Activated naive CD8-positive, alpha-beta T cell (primary cell): ENCODE measurements at regions not wholly inside any gene's neighbourhood (a gene's known extent, or its start where the extent isn't known, plus 50 kb on each side); places are given as distances from the start of the nearest gene placed in this dataset.

Experiments used
- H3K27ac Mint-ChIP-seq: one replicate; pipeline ENCODE4 v1.8.0; 2021; ENCODE audit warnings: mixed read lengths
- H3K27me3 Mint-ChIP-seq: one replicate; pipeline ENCODE4 v1.8.0; 2021; ENCODE audit warnings: mixed read lengths
- H3K36me3 Mint-ChIP-seq: one replicate; pipeline ENCODE4 v1.8.0; 2021; ENCODE audit warnings: mixed read lengths
- H3K4me1 Mint-ChIP-seq: one replicate; pipeline ENCODE4 v1.8.0; 2021; ENCODE audit warnings: low read depth, mixed read lengths
- H3K4me3 Mint-ChIP-seq: one replicate; pipeline ENCODE4 v1.8.0; 2021; ENCODE audit warnings: mild to moderate bottlenecking, mixed read lengths
- H3K9me3 Mint-ChIP-seq: one replicate; pipeline ENCODE4 v1.8.0; 2021; ENCODE audit warnings: low read depth, mixed read lengths

DNA sequence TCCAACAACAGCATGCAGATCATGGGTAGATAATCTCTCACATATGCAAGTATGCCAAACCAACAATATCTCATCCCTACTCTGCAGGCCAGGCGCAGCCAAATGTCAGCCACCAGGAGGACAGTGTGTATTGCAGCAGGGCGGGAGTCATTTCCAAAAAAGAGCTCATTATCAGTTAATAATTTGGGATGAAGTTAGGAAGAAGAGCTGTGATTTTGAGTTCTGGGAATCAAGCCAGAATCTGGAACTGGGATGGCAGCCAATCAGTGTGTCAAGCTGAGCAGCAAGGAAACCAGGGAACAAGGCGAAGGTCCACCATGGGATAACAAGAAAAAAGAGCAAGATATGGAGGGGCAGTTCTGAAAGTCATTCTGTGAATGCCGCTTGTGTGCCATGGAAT lies 88.2 kb upstream of the CAMK2D start:
- H3K27me3 Mint-ChIP-seq, result no peaks in the 10 kb centered on the region
- peaks cover 3% of the 10 kb centered on the region for H3K4me1 Mint-ChIP-seq
- no peaks in the 10 kb centered on the region for H3K36me3 Mint-ChIP-seq
- H3K4me3 Mint-ChIP-seq, result no peak overlapping the region
- H3K9me3 Mint-ChIP-seq, result no peaks in the 10 kb centered on the region
- no peak overlapping the region for H3K27ac Mint-ChIP-seq

GRCh38 chr4:113847710-113848109 lies 86.2 kb upstream of the CAMK2D start:
- no peak overlapping the region for H3K27ac Mint-ChIP-seq
- H3K27me3 Mint-ChIP-seq, result no peaks in the 10 kb centered on the region
- H3K4me1 Mint-ChIP-seq, result peaks cover 3% of the 10 kb centered on the region
- no peaks in the 10 kb centered on the region for H3K9me3 Mint-ChIP-seq
- H3K36me3 Mint-ChIP-seq, result no peaks in the 10 kb centered on the region
- H3K4me3 Mint-ChIP-seq, result no peak overlapping the region

DNA sequence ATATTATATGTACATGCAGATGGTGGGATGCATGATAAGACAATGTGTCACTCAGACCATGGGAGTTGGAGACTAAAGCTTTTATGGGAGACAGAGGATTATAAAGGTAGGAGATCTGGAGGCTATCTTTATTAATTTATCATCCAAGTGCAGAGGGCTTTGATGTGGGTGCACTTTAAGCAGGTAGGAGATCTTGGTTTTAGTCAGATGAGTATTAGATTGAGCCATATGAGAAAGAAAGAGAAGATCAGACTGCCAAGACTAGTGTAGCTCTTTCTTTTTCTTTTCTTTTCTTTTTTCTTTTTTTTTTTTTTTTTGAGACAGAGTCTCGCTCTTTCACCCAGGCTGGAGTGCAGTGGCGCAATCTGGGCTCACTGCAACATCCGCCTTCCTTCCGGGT lies 84.9 kb upstream of the CAMK2D start:
- Mint-ChIP-seq H3K4me3 (no peak overlapping the region), H3K4me1 (peaks cover 3% of the 10 kb centered on the region), H3K36me3 (no peaks in the 10 kb centered on the region), H3K27ac (no peak overlapping the region), H3K9me3 (no peaks in the 10 kb centered on the region), H3K27me3 (no peaks in the 10 kb centered on the region)

GRCh38 chr4:113845138-113845537 lies 83.6 kb upstream of the CAMK2D start:
- no peaks in the 10 kb centered on the region for H3K9me3 Mint-ChIP-seq

GRCh38 chr4:113844369-113844768 lies 82.8 kb upstream of the CAMK2D start:
- H3K36me3 Mint-ChIP-seq, result no peaks in the 10 kb centered on the region
- no peak overlapping the region for H3K27ac Mint-ChIP-seq
- peaks cover 3% of the 10 kb centered on the region for H3K4me1 Mint-ChIP-seq
- H3K9me3 Mint-ChIP-seq, result no peaks in the 10 kb centered on the region
- H3K4me3 Mint-ChIP-seq, result no peak overlapping the region
- H3K27me3 Mint-ChIP-seq, result no peaks in the 10 kb centered on the region

More at GRCh38 chr4:113845138-113845537, 83.6 kb upstream of the CAMK2D start:
- Mint-ChIP-seq H3K27me3 (no peaks in the 10 kb centered on the region), H3K27ac (no peak overlapping the region), H3K4me1 (peaks cover 3% of the 10 kb centered on the region), H3K4me3 (no peak overlapping the region), H3K36me3 (no peaks in the 10 kb centered on the region)

- H3K27ac Mint-ChIP-seq, result no peak overlapping the region
- no peaks in the 10 kb centered on the region for H3K9me3 Mint-ChIP-seq
- H3K27me3 Mint-ChIP-seq, result no peaks in the 10 kb centered on the region
- H3K4me3 Mint-ChIP-seq, result no peak overlapping the region
- no peaks in the 10 kb centered on the region for H3K36me3 Mint-ChIP-seq
- H3K4me1 Mint-ChIP-seq, result peaks cover 4% of the 10 kb centered on the region
Observed at GRCh38 chr4:113840861-113841260, 79.3 kb upstream of the CAMK2D start.

- peaks cover 12% of the 10 kb centered on the region for H3K4me1 Mint-ChIP-seq
- no peaks in the 10 kb centered on the region for H3K27me3 Mint-ChIP-seq
- H3K9me3 Mint-ChIP-seq, result no peaks in the 10 kb centered on the region
- no peaks in the 10 kb centered on the region for H3K36me3 Mint-ChIP-seq
- H3K27ac Mint-ChIP-seq, result no peak overlapping the region
- H3K4me3 Mint-ChIP-seq, result no peak overlapping the region
Observed at GRCh38 chr4:113838460-113838859, 76.9 kb upstream of the CAMK2D start.

DNA sequence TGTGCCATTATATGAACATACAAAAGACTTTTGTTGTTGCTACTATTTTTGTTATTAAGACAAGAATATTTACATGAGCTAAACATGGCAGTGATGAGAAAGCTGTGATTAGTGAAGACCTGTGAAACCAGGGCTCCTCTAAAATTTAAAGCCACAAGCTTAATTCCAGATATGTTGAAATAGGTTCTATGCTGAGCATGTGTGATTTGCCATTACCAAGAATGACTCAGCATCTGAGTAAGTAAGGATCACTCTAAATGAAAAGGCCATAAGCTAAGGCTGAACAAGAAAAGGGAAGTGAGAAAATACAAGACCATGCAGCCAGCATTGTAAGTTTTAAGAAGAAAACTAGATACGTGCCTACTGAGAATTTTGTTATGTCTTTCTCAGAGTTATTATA lies 75.9 kb upstream of the CAMK2D start:
- H3K27ac Mint-ChIP-seq, result no peak overlapping the region
- no peaks in the 10 kb centered on the region for H3K27me3 Mint-ChIP-seq
- H3K4me3 Mint-ChIP-seq, result no peak overlapping the region
- peaks cover 12% of the 10 kb centered on the region for H3K4me1 Mint-ChIP-seq
- H3K9me3 Mint-ChIP-seq, result no peaks in the 10 kb centered on the region
- no peaks in the 10 kb centered on the region for H3K36me3 Mint-ChIP-seq

DNA sequence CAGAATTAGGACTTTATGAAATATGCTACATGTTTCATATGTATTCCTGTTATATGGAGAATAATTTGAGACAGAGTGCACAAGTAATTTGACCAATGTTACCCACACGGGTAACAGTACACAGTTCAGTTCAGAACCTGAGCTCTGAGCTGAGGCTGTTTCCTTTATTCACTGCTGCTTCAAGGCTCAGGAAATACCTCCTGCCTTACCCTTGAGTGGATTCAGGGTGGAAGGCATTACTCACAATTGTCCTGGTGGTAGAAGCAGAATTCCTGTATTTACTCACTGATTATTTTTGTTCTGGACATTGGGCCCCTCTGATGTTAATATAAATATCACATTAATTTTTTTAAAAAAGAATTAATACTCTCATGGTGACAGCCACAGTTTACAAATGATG lies 73.5 kb upstream of the CAMK2D start:
- no peaks in the 10 kb centered on the region for H3K9me3 Mint-ChIP-seq
- no peaks in the 10 kb centered on the region for H3K36me3 Mint-ChIP-seq
- H3K4me3 Mint-ChIP-seq, result no peak overlapping the region
- no peaks in the 10 kb centered on the region for H3K27me3 Mint-ChIP-seq
- H3K27ac Mint-ChIP-seq, result no peak overlapping the region
- peaks cover 19% of the 10 kb centered on the region for H3K4me1 Mint-ChIP-seq

- Mint-ChIP-seq H3K4me1 (peaks cover 22% of the 10 kb centered on the region), H3K9me3 (no peaks in the 10 kb centered on the region), H3K4me3 (no peak overlapping the region), H3K27me3 (no peaks in the 10 kb centered on the region), H3K27ac (no peak overlapping the region), H3K36me3 (no peaks in the 10 kb centered on the region)
Observed at GRCh38 chr4:113834298-113834697, 72.8 kb upstream of the CAMK2D start.

- Mint-ChIP-seq H3K27me3 (no peaks in the 10 kb centered on the region), H3K9me3 (no peaks in the 10 kb centered on the region), H3K4me1 (peaks cover 24% of the 10 kb centered on the region), H3K36me3 (no peaks in the 10 kb centered on the region), H3K27ac (no peak overlapping the region), H3K4me3 (no peak overlapping the region)
Observed at GRCh38 chr4:113832803-113833202, 71.3 kb upstream of the CAMK2D start.

- Mint-ChIP-seq H3K36me3 (no peaks in the 10 kb centered on the region), H3K27me3 (no peaks in the 10 kb centered on the region), H3K4me3 (no peak overlapping the region), H3K4me1 (peaks cover 27% of the 10 kb centered on the region), H3K9me3 (no peaks in the 10 kb centered on the region), H3K27ac (no peak overlapping the region)
Observed at GRCh38 chr4:113831457-113831856, 69.9 kb upstream of the CAMK2D start.

- Mint-ChIP-seq H3K27ac (no peak overlapping the region), H3K9me3 (no peaks in the 10 kb centered on the region), H3K36me3 (no peaks in the 10 kb centered on the region), H3K4me1 (peaks cover 46% of the 10 kb centered on the region), H3K4me3 (no peak overlapping the region), H3K27me3 (no peaks in the 10 kb centered on the region)
Observed at GRCh38 chr4:113828702-113829101, 67.2 kb upstream of the CAMK2D start.

- no peak overlapping the region for H3K27ac Mint-ChIP-seq
- no peaks in the 10 kb centered on the region for H3K9me3 Mint-ChIP-seq
- no peak overlapping the region for H3K4me3 Mint-ChIP-seq
- H3K4me1 Mint-ChIP-seq, result peaks cover 59% of the 10 kb centered on the region
- no peaks in the 10 kb centered on the region for H3K27me3 Mint-ChIP-seq
- H3K36me3 Mint-ChIP-seq, result no peaks in the 10 kb centered on the region
Observed at GRCh38 chr4:113827285-113827684, 65.7 kb upstream of the CAMK2D start.

DNA sequence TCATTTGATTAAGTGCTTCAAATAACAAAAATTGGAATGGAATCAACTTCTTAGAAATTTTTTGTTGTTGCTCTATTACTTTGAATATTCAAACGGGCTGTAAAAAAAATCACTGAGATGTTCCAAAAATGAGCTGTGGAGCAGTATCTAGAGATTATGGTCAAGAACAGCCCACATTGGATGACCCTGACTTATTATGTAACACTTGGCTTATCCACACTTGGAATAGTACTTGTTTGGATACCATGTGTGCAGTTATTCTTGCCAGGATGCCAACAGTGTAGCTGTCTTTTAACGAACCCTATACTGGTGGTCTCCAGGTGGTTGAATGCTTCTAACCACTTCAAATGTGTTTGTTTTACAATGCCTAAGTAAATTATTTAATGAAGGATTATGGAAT lies 64.9 kb upstream of the CAMK2D start:
- Mint-ChIP-seq H3K9me3 (no peaks in the 10 kb centered on the region), H3K4me3 (peak overlapping the region; percentile 33), H3K4me1 (peaks cover 61% of the 10 kb centered on the region), H3K27me3 (no peaks in the 10 kb centered on the region), H3K27ac (no peak overlapping the region), H3K36me3 (no peaks in the 10 kb centered on the region)

GRCh38 chr4:113825272-113825671 lies 63.7 kb upstream of the CAMK2D start:
- Mint-ChIP-seq H3K4me1 (peaks cover 61% of the 10 kb centered on the region), H3K27me3 (no peaks in the 10 kb centered on the region), H3K27ac (peak overlapping the region; percentile 56), H3K9me3 (no peaks in the 10 kb centered on the region), H3K36me3 (no peaks in the 10 kb centered on the region), H3K4me3 (peak overlapping the region; percentile 36)

- H3K27me3 Mint-ChIP-seq, result no peaks in the 10 kb centered on the region
- H3K9me3 Mint-ChIP-seq, result no peaks in the 10 kb centered on the region
- no peaks in the 10 kb centered on the region for H3K36me3 Mint-ChIP-seq
- peak overlapping the region; percentile 56 for H3K27ac Mint-ChIP-seq
- peak overlapping the region; percentile 27 for H3K4me3 Mint-ChIP-seq
- peaks cover 60% of the 10 kb centered on the region for H3K4me1 Mint-ChIP-seq
Observed at GRCh38 chr4:113824396-113824795, 62.9 kb upstream of the CAMK2D start.
